Epithelial cell of esophagus (primary cell): ENCODE measurements at regions not wholly inside any gene's neighbourhood (a gene's known extent, or its start where the extent isn't known, plus 50 kb on each side); places are given as distances from the start of the nearest gene placed in this dataset.
"Not testable (repeated sequence)": the region's sequence is repeated elsewhere in the genome, so short reads cannot be mapped to it uniquely, and the experiment has no call there.

Experiments used
- DNase-seq: peaks from one replicate; pipeline ENCODE4 v3.0.0; 2010; ENCODE audit warnings: low read depth
- H3K4me3 ChIP-seq: 2 replicates; pipeline ENCODE4 v1.5.1; 2011; ENCODE audit warnings: mild to moderate bottlenecking, low read length, control low read depth
- CTCF ChIP-seq: IDR thresholded peaks from 2 replicates; pipeline ENCODE4 v1.5.1; 2011; ENCODE audit warnings: low read depth, mild to moderate bottlenecking, low read length, control low read depth, inconsistent platforms; ENCODE audit not compliant: insufficient read depth; ENCODE audit errors: missing control alignments

- no peak overlapping the region for H3K4me3 ChIP-seq
- peak; percentile 16 for DNase-seq
- no peak for TF ChIP-seq CTCF
Observed at GRCh38 chr12:11991604-11992003, 79.1 kb upstream of the BCL2L14 start.

GRCh38 chr12:11992515-11992914, 78.2 kb upstream of the BCL2L14 start:
- DNase-seq: no peak
- H3K4me3 ChIP-seq: no peak overlapping the region
- TF ChIP-seq CTCF: no peak

- DNase-seq: peak; percentile 84
Observed at GRCh38 chr12:11998307-11998943, 72.3 kb upstream of the BCL2L14 start.

GRCh38 chr12:11998944-11999315, 71.8 kb upstream of the BCL2L14 start:
- DNase-seq: no peak
- H3K4me3 ChIP-seq: no peak overlapping the region
- no peak for TF ChIP-seq CTCF

More at GRCh38 chr12:11998307-11998943, 72.3 kb upstream of the BCL2L14 start:
- not testable (repeated sequence) for H3K4me3 ChIP-seq

- no peak for TF ChIP-seq CTCF
- no peak for DNase-seq
- no peak overlapping the region for H3K4me3 ChIP-seq
Observed at GRCh38 chr12:12003609-12004008, 67.1 kb upstream of the BCL2L14 start.

GRCh38 chr12:12004524-12004923, 66.2 kb upstream of the BCL2L14 start:
- TF ChIP-seq CTCF: no peak
- H3K4me3 ChIP-seq: no peak overlapping the region
- DNase-seq: no peak

- no peak for DNase-seq
- no peak for TF ChIP-seq CTCF
- H3K4me3 ChIP-seq: no peak overlapping the region
Observed at GRCh38 chr12:12007001-12007712, 63.6 kb upstream of the BCL2L14 start.
